Endothelial cell (in vitro differentiated cells): ENCODE measurements at regions not wholly inside any gene's neighbourhood (a gene's known extent, or its start where the extent isn't known, plus 50 kb on each side); places are given as distances from the start of the nearest gene placed in this dataset.

Experiments
- DNase-seq: peaks from one replicate; pipeline ENCODE4 v3.0.0; 2021; ENCODE audit warnings: low spot score
- H3K27ac Mint-ChIP-seq: one replicate; pipeline ENCODE4 v1.8.0; 2021; ENCODE audit warnings: mixed read lengths, inconsistent platforms; ENCODE audit not compliant: unreplicated experiment
- H3K27me3 Mint-ChIP-seq: one replicate; pipeline ENCODE4 v1.8.0; 2021; ENCODE audit warnings: mild to moderate bottlenecking, moderate library complexity, mixed read lengths, inconsistent platforms; ENCODE audit not compliant: unreplicated experiment
- H3K36me3 Mint-ChIP-seq: one replicate; pipeline ENCODE4 v1.8.0; 2021; ENCODE audit warnings: mild to moderate bottlenecking, low read depth, mixed read lengths, inconsistent platforms; ENCODE audit not compliant: unreplicated experiment
- H3K4me1 Mint-ChIP-seq: one replicate; pipeline ENCODE4 v1.8.0; 2021; ENCODE audit warnings: mild to moderate bottlenecking, mixed read lengths, inconsistent platforms; ENCODE audit not compliant: unreplicated experiment
- H3K4me3 Mint-ChIP-seq: one replicate; pipeline ENCODE4 v1.8.0; 2021; ENCODE audit warnings: mild to moderate bottlenecking, mixed read lengths, inconsistent platforms; ENCODE audit not compliant: unreplicated experiment
- H3K9me3 Mint-ChIP-seq: one replicate; pipeline ENCODE4 v1.8.0; 2021; ENCODE audit warnings: mixed read lengths, inconsistent platforms; ENCODE audit not compliant: unreplicated experiment
- CTCF ChIP-seq: fragments of 200-600 bp; sonication (generic); IDR thresholded peaks from one replicate; pipeline ENCODE4 v1.5.0; 2021; ENCODE audit warnings: antibody characterized with exemption; ENCODE audit not compliant: unreplicated experiment

GRCh38 chr1:224061436-224061835 lies 52.5 kb upstream of the FBXO28 start:
- Mint-ChIP-seq H3K4me3 (no peak overlapping the region), H3K36me3 (peaks cover 12% of the 10 kb centered on the region), H3K27me3 (peaks cover 4% of the 10 kb centered on the region), H3K27ac (no peak overlapping the region), H3K4me1 (peaks cover 14% of the 10 kb centered on the region), H3K9me3 (no peaks in the 10 kb centered on the region)
- no peak for DNase-seq
- TF ChIP-seq CTCF = no peak

GRCh38 chr1:224059897-224060427 lies 53.9 kb upstream of the FBXO28 start:
- no peak for DNase-seq
- Mint-ChIP-seq H3K9me3 (no peaks in the 10 kb centered on the region), H3K36me3 (peaks cover 12% of the 10 kb centered on the region), H3K4me1 (peaks cover 11% of the 10 kb centered on the region), H3K4me3 (no peak overlapping the region), H3K27me3 (peaks cover 4% of the 10 kb centered on the region), H3K27ac (no peak overlapping the region)
- TF ChIP-seq CTCF = no peak

GRCh38 chr1:224058303-224058702 lies 55.6 kb upstream of the FBXO28 start:
- Mint-ChIP-seq H3K27ac (no peak overlapping the region), H3K9me3 (no peaks in the 10 kb centered on the region), H3K4me3 (no peak overlapping the region), H3K36me3 (peaks cover 16% of the 10 kb centered on the region), H3K27me3 (peaks cover 7% of the 10 kb centered on the region), H3K4me1 (peaks cover 19% of the 10 kb centered on the region)
- no peak for DNase-seq
- no peak for TF ChIP-seq CTCF

GRCh38 chr1:224057461-224058199 lies 56.3 kb upstream of the FBXO28 start:
- H3K4me3 Mint-ChIP-seq = no peak overlapping the region
- no peak for TF ChIP-seq CTCF
- no peaks in the 10 kb centered on the region for H3K9me3 Mint-ChIP-seq
- H3K27me3 Mint-ChIP-seq = peaks cover 7% of the 10 kb centered on the region
- H3K36me3 Mint-ChIP-seq = peaks cover 16% of the 10 kb centered on the region
- no peak for DNase-seq
- H3K27ac Mint-ChIP-seq = no peak overlapping the region
- peaks cover 25% of the 10 kb centered on the region for H3K4me1 Mint-ChIP-seq

- no peaks in the 10 kb centered on the region for H3K9me3 Mint-ChIP-seq
- TF ChIP-seq CTCF = no peak
- peaks cover 16% of the 10 kb centered on the region for H3K36me3 Mint-ChIP-seq
- DNase-seq = no peak
- no peak overlapping the region for H3K27ac Mint-ChIP-seq
- peaks cover 7% of the 10 kb centered on the region for H3K27me3 Mint-ChIP-seq
- H3K4me1 Mint-ChIP-seq = peaks cover 25% of the 10 kb centered on the region
- H3K4me3 Mint-ChIP-seq = no peak overlapping the region
Measured at GRCh38 chr1:224054611-224055010, 59.3 kb upstream of the FBXO28 start.
